ENCODE measurements at regions not wholly inside any gene's neighbourhood (a gene's known extent, or its start where the extent isn't known, plus 50 kb on each side); places are given as distances from the start of the nearest gene placed in this dataset.

GRCh38 chr14:48747561-48748089 lies 838.6 kb downstream of the RPS29 start:
- H3K4me3 ChIP-seq (ENCODE audit: low read depth, low read length) = no peak overlapping the region
- H3K9me3 ChIP-seq (ENCODE audit: control insufficient read depth, insufficient read depth, low read depth, low read length) = no peaks in the 10 kb centered on the region
- no peak overlapping the region for H3K27ac ChIP-seq (ENCODE audit: extremely low read depth, low read depth, low read length)
- no peak for TF ChIP-seq ZNF426 (tag by site-specific recombination; IDR thresholded peaks at IDR 0.05)
- no peak for TF ChIP-seq ZNF112 (tag by site-specific recombination; IDR thresholded peaks at IDR 0.05)
- TF ChIP-seq ZNF311 (tag by site-specific recombination; IDR thresholded peaks at IDR 0.05; ENCODE audit: borderline replicate concordance) = no peak
- no peak for TF ChIP-seq ZNF423 (tag by site-specific recombination; IDR thresholded peaks at IDR 0.05)
- no peak for TF ChIP-seq PRDM6 (tag by site-specific recombination; IDR thresholded peaks at IDR 0.05)
- TF ChIP-seq SALL2 (tag by site-specific recombination; IDR thresholded peaks at IDR 0.05; ENCODE audit: borderline replicate concordance) = no peak
- no peak for TF ChIP-seq ZSCAN16 (tag by site-specific recombination; IDR thresholded peaks at IDR 0.05)
- TF ChIP-seq ZNF416 (tag by site-specific recombination; IDR thresholded peaks at IDR 0.05) = no peak
- TF ChIP-seq HOXC10 (CRISPR knock-in tag; IDR thresholded peaks at IDR 0.05) = no peak
- no peak for TF ChIP-seq TRIM28 (IDR thresholded peaks at IDR 0.05; ENCODE audit: borderline replicate concordance, low read length)
- no peak for TF ChIP-seq IKZF3 (tag by site-specific recombination; IDR thresholded peaks at IDR 0.05)
- TF ChIP-seq ZNF114 (tag by site-specific recombination; IDR thresholded peaks at IDR 0.05) = no peak
- no peak for TF ChIP-seq ZNF501 (tag by site-specific recombination; IDR thresholded peaks at IDR 0.05)
- TF ChIP-seq ZNF174 (tag by site-specific recombination; IDR thresholded peaks at IDR 0.05) = no peak
- TF ChIP-seq ZNF404 (tag by site-specific recombination; IDR thresholded peaks at IDR 0.05) = no peak
- TF ChIP-seq RBAK (tag by site-specific recombination; IDR thresholded peaks at IDR 0.05) = no peak
- no peak for TF ChIP-seq ZNF184 (tag by site-specific recombination; IDR thresholded peaks at IDR 0.05)
- no peak for TF ChIP-seq MYNN (tag by site-specific recombination; IDR thresholded peaks at IDR 0.05; ENCODE audit: borderline replicate concordance)
- TF ChIP-seq ZNF48 (tag by site-specific recombination; IDR thresholded peaks at IDR 0.05) = no peak
- TF ChIP-seq ZBTB1 (tag by site-specific recombination; IDR thresholded peaks at IDR 0.05) = no peak
- no peaks in the 10 kb centered on the region for H3K36me3 ChIP-seq (ENCODE audit: control insufficient read depth in 2 of 2, insufficient read depth in 1 of 2, low read length in 2 of 2)
- no peaks in the 10 kb centered on the region for H3K4me1 ChIP-seq (ENCODE audit: control insufficient read depth, insufficient read depth, low read length)
- ChIA-PET POLR2A (no interaction called here), CTCF (no interaction called here)

GRCh38 chr14:48744202-48744601 lies 842.0 kb downstream of the RPS29 start:
- Histone ChIP-seq H3K4me1 (ENCODE audit: control insufficient read depth, insufficient read depth, low read length) (no peaks in the 10 kb centered on the region), H3K9me3 (ENCODE audit: control insufficient read depth, insufficient read depth, low read depth, low read length) (no peaks in the 10 kb centered on the region), H3K36me3 (ENCODE audit: control insufficient read depth in 2 of 2, insufficient read depth in 1 of 2, low read length in 2 of 2) (no peaks in the 10 kb centered on the region), H3K4me3 (ENCODE audit: low read depth, low read length) (no peak overlapping the region), H3K27ac (ENCODE audit: extremely low read depth, low read depth, low read length) (no peak overlapping the region)
- ChIA-PET POLR2A (no interaction called here), CTCF (no interaction called here)
- no peak for TF ChIP-seq HOXA7 (CRISPR knock-in tag; IDR thresholded peaks at IDR 0.05; ENCODE audit: borderline replicate concordance)
- no peak for TF ChIP-seq ZNF449 (tag by site-specific recombination; IDR thresholded peaks at IDR 0.05)
- no peak for TF ChIP-seq ZNF112 (tag by site-specific recombination; IDR thresholded peaks at IDR 0.05)
- TF ChIP-seq PRDM4 (tag by site-specific recombination; IDR thresholded peaks at IDR 0.05) = no peak
- TF ChIP-seq MEIS1 (CRISPR knock-in tag; IDR thresholded peaks at IDR 0.05; ENCODE audit: borderline replicate concordance) = no peak
- TF ChIP-seq GLIS2 (tag by site-specific recombination; IDR thresholded peaks at IDR 0.05) = no peak
- no peak for TF ChIP-seq ZNF610 (tag by site-specific recombination; IDR thresholded peaks at IDR 0.05; ENCODE audit: borderline replicate concordance)
- no peak for TF ChIP-seq BCL6B (tag by site-specific recombination; IDR thresholded peaks at IDR 0.05)
- TF ChIP-seq WT1 (tag by site-specific recombination; IDR thresholded peaks at IDR 0.05) = no peak
- TF ChIP-seq ZNF791 (tag by site-specific recombination; IDR thresholded peaks at IDR 0.05) = no peak
- no peak for TF ChIP-seq ZNF768 (tag by site-specific recombination; IDR thresholded peaks at IDR 0.05)
